Endothelial cell of umbilical vein (primary cell): ENCODE measurements at regions not wholly inside any gene's neighbourhood (a gene's known extent, or its start where the extent isn't known, plus 50 kb on each side); places are given as distances from the start of the nearest gene placed in this dataset.

Source experiments
- CTCF ChIP-seq, 2 donors: IDR thresholded peaks; 1 replicate in 1 of 2; 2 replicates in 1 of 2; pipeline ENCODE4 v1.5.1; 2011; ENCODE audit warnings: low read length in 2 of 2, mild to moderate bottlenecking in 2 of 2, moderate library complexity in 2 of 2, control low read depth in 1 of 2, inconsistent platforms in 1 of 2, low read depth in 1 of 2; ENCODE audit not compliant: insufficient read depth in 1 of 2; ENCODE audit errors: extremely low read depth in 1 of 2
- EZH2 ChIP-seq: IDR thresholded peaks from 2 replicates; pipeline ENCODE4 v1.6.1; 2012; ENCODE audit warnings: borderline replicate concordance, low read depth, mild to moderate bottlenecking, moderate library complexity, low read length, inconsistent platforms; ENCODE audit not compliant: severe bottlenecking
- JUN ChIP-seq: IDR thresholded peaks from 2 replicates; pipeline ENCODE4 v1.6.1; 2011; ENCODE audit warnings: borderline replicate concordance, low read depth; ENCODE audit not compliant: insufficient read length, insufficient read depth
- POLR2A ChIP-seq: IDR thresholded peaks from 2 replicates; pipeline ENCODE4 v1.6.1; 2012; ENCODE audit warnings: low read depth, mild to moderate bottlenecking, control low read depth, low read length
- POLR2AphosphoS5 ChIP-seq: IDR thresholded peaks from 2 replicates; pipeline ENCODE4 v1.6.1; 2012; ENCODE audit warnings: low read depth, mild to moderate bottlenecking, control low read depth, low read length, moderate library complexity; ENCODE audit not compliant: insufficient read depth

DNA sequence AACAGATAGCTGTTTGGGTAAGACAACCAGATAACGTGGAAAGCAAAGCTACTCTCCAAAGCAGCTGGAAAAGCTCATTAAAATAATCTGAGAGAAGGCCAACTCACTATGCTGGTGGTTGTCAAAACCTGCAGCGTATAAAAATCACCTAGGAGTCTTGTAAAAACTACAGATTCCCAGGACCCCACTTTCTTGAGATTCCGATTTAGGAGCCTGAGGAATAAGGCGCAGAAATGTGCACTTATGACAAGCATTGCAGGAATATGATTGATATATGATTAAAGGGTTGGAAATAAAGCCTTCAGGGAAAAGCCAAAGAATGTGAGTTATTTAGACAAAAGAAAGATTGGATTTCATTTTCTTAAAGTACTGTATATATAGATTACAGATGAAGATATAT, 285.0 kb upstream of the PTGER4 start:
- no peak for TF ChIP-seq POLR2A
- TF ChIP-seq CTCF (IDR thresholded peaks at IDR 0.05; ENCODE audit: extremely low read depth in 1 of 2, insufficient read depth in 1 of 2, low read depth in 1 of 2, low read length in 2 of 2): no peak
- TF ChIP-seq POLR2AphosphoS5: no peak
- no peak for TF ChIP-seq JUN
- no peak for TF ChIP-seq EZH2
